Memory B cell (primary cell): ENCODE measurements at regions not wholly inside any gene's neighbourhood (a gene's known extent, or its start where the extent isn't known, plus 50 kb on each side); places are given as distances from the start of the nearest gene placed in this dataset.

Source experiments
- ATAC-seq: fragments of 150-1000 bp; cut with Tn5 transposase; 2 replicates; pipeline ENCODE4 v1.10.0; 2021; ENCODE audit warnings: low read depth, mild to moderate bottlenecking, moderate library complexity
- DNase-seq, 2 donors: peaks; one replicate each; pipeline ENCODE4 v3.0.0; 2022; ENCODE audit warnings: low spot score in 2 of 2
- H3K27ac Mint-ChIP-seq: one replicate; pipeline ENCODE4 v1.8.0; 2022; ENCODE audit warnings: mild to moderate bottlenecking, moderate library complexity, mixed read lengths
- H3K27me3 Mint-ChIP-seq: one replicate; pipeline ENCODE4 v1.8.0; 2022; ENCODE audit warnings: mixed read lengths
- H3K36me3 Mint-ChIP-seq: one replicate; pipeline ENCODE4 v1.8.0; 2022; ENCODE audit warnings: mild to moderate bottlenecking, mixed read lengths
- H3K4me1 Mint-ChIP-seq: one replicate; pipeline ENCODE4 v1.8.0; 2022; ENCODE audit warnings: mixed read lengths
- H3K4me3 Mint-ChIP-seq: one replicate; pipeline ENCODE4 v1.8.0; 2022; ENCODE audit warnings: mild to moderate bottlenecking, moderate library complexity, mixed read lengths
- H3K9me3 Mint-ChIP-seq: one replicate; pipeline ENCODE4 v1.8.0; 2022; ENCODE audit warnings: mixed read lengths

GRCh38 chr10:131850383-131850870 is 50.4 kb upstream of the PPP2R2D start:
- ATAC-seq (no peak), DNase-seq (no peak)
- Mint-ChIP-seq H3K27me3 (peaks cover 8% of the 10 kb centered on the region), H3K9me3 (peaks cover 4% of the 10 kb centered on the region), H3K36me3 (peaks cover 3% of the 10 kb centered on the region), H3K4me1 (no peaks in the 10 kb centered on the region), H3K27ac (no peak overlapping the region), H3K4me3 (no peak overlapping the region)
